ENCODE measurements at regions not wholly inside any gene's neighbourhood (a gene's known extent, or its start where the extent isn't known, plus 50 kb on each side); places are given as distances from the start of the nearest gene placed in this dataset.
"Not testable (repeated sequence)": the region's sequence is repeated elsewhere in the genome, so short reads cannot be mapped to it uniquely, and the experiment has no call there.

DNA sequence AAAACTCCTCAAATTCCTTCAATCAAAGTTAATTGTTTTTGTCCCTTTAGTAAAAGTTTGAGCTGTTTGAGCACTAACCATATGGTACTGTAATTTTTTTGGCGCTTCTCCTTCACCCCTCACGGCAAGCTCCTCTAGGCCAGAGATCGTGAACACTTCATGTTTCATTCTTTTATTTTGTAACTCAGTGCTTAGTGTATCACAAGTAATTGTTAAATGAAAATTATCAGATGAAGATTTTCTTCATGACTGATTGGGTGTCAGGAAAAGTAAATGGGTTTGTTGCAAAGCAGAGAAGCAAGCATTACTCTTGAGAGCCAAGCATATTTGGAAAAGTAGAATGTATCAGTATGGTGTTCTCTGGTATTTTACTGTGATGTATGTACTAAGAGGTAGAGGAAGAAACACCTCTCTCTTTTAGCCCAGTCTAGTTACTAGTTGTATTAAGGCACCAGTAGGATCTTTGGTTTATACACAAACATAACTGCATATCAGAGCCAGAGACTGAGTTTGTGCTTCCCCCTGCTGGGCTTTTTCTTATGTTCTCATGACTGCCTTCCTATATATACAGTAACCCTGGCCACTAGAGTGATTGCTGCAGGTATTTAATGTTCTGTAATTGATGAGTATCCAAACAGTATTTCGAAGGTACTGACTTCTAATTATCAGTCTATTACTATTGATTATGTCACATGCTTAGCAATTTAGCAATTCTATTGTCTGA, 202.3 kb upstream of the KLHL1 start:
- peak; percentile 64 for DNase-seq (ENCODE audit: low read depth, low spot score)

GRCh38 chr13:70297189-70297616, 189.0 kb upstream of the KLHL1 start:
- DNase-seq (ENCODE audit: low read depth, low spot score), result no peak

GRCh38 chr13:70284371-70284770, 176.1 kb upstream of the KLHL1 start:
- no peak for DNase-seq (ENCODE audit: low read depth, low spot score)

GRCh38 chr13:70275841-70276240, 167.6 kb upstream of the KLHL1 start:
- no peak for DNase-seq (ENCODE audit: low read depth, low spot score)

- no peak for DNase-seq (ENCODE audit: low read depth, low spot score)
These were observed 147.2 kb upstream of the KLHL1 start for GRCh38 chr13:70255406-70255991.

GRCh38 chr13:70253834-70254233, 145.6 kb upstream of the KLHL1 start:
- DNase-seq (ENCODE audit: low read depth, low spot score), result peak; percentile 58

DNA sequence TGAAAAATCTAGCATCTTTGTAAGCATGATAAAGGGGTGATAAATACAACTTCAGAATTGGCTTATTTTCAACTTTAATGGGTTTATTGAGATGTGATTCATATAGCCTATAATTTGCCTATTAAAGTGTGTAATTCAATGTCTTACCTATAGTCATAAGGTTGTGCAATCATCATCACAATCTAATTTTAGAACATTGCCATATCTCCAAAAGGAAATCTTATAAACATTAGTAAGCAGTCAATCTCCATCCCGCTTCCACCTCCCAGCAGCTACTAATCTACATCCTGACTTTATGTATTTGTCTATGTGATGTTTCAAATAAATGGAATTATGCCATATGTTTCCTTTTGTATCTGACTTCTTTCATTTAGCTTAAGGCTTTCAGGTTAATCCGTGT, 145.2 kb upstream of the KLHL1 start:
- DNase-seq (ENCODE audit: low read depth, low spot score), result no peak

DNA sequence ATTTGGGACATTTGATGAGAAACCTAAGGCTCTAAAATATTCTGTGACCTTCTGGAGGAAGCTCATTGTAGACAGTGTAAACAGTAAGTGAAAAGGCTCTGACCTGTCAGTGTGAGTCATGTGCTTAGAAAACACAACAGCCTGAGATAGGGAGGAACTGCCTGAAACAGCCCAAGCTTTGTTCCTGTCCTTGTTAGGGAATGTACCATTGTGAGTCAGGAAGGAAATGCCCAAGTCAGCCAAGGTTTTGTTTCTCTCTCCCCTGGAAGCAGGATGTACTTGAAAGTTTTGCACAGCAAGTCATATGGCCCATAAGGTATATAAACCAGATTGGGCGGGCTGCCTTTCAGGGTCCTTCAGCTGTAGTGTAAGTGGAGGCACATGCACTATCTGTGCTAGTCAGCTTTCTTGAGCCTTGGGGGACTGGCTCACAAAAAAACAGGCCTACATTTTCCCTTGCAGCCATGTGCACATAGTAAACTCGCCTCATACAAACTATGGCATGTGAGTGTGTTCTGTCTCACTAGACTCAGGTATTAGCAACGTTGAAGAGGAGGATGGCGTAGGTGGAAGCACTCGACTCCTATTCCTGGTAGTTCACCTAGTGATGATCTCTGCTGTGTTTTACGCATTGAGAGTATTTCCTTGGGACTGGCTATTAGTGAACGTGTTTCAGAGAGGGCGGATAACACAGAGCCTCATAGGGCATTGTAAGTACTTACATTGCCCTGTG, 141.2 kb upstream of the KLHL1 start:
- DNase-seq (ENCODE audit: low read depth, low spot score), result peak; percentile 67

DNA sequence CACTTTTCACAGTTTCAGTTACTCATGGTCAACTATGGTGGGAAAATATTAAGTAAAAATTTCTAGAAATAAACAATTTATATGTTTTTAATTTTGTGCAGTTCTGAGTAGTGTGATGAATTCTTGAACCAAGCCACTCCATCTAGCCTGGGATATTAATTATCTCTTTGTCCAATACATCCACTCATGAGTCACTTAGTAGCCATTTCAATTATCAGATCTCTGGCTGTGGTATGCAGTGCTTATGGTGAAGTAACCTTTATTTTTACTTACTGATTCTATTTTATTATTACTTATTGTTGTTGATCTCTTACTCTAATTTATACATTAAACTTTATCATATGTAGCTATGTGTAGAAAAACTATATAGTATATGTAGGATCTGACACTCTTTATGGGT, 128.9 kb upstream of the KLHL1 start:
- peak; percentile 15 for DNase-seq (ENCODE audit: low read depth, low spot score)

DNA sequence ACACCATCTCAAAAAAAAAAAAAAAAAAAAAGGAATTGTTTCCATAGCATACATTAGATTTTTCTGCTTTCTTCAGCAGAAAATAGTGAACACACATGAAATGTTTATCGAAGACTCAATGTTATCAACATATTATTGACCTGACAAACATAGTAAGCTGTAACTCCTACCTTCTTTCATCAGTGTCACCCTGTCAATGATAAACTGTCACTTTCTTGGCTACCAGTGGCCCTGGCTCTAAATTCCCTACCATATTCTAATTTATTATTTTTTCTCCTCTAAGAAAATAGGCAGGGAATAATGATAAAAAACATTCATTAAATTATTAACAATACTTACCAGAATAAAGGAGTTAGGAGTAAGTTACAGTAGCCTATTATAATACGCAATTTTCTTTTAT, 127.3 kb upstream of the KLHL1 start:
- no peak for DNase-seq (ENCODE audit: low read depth, low spot score)

DNA sequence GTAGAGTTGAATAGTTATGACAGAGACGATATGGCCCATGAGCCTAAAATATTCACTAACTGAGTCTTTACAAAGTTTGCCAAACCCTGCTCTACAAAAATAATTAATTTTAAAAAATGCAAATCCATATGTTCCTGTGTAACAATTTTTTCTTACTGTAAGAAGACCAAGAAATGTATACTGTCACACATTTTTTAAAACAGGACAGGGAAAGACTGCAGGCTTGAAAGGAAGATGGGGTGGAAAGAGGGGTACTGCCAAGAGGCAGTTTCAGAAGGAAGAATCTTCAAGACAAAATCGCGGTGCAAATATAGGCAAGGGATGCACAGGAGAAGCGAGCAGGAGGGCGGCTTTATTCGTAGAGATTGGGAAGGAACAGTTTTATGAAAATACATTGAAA, 115.7 kb upstream of the KLHL1 start:
- no peak for DNase-seq (ENCODE audit: low read depth, low spot score)

GRCh38 chr13:70222926-70223325, 114.7 kb upstream of the KLHL1 start:
- no peak for DNase-seq (ENCODE audit: low read depth, low spot score)

DNA sequence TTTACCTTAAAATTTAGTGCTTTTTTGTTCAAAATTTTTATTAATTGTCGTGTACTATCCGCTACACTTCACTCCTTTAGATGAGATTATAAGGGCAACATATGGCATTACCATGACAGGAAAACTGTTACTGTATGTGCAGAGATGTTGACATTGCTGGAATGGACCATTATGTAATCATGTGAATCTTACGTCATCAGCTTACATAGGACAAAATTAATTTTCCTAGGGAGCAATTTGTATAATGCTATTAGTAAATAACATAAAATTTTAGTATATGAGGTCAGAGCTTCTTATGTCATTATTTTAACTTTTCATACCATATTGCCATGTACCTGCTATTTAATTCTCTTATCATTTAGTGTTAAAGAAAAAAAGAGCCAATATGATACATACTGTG, 110.4 kb upstream of the KLHL1 start:
- no peak for DNase-seq (ENCODE audit: low read depth, low spot score)

DNA sequence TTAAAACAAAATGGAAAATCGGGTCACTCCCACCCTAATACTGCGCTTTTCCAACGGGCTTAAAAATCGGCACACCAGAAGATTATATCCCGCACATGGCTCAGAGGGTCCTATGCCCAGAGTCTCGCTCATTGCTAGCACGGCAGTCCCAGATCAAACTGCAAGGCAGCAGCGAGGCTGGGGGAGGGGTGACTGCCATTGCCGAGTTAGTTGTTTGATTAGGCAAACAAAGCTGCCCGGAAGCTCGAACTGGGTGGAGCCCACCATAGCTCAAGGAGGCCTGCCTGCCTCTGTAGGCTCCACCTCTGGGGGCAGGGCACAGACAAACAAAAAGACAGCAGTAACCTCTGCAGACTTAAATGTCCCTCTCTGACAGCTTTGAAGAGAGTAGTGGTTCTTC, 100.7 kb upstream of the KLHL1 start:
- DNase-seq (ENCODE audit: low read depth, low spot score), result not testable (repeated sequence)

DNA sequence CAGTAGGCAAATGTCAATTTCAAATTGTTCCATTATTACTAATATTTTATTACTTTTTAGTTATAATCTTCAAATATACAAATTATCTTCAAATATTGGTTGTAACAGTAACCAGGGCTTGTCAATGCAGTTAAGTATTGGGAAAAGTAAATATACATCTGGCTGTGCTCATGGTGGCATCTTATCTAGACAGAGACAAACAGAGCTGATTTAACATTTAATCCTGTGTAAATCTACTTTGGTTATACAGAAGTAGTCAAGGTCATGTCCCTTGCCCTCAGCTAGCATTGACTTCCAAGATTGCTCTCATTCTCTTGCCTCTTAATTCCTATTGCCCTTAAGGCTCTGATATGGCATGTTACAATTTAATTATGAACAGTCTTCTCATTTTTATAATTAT, 98.4 kb upstream of the KLHL1 start:
- DNase-seq (ENCODE audit: low read depth, low spot score), result no peak

GRCh38 chr13:70203661-70204229, 95.5 kb upstream of the KLHL1 start:
- peak; percentile 2 for DNase-seq (ENCODE audit: low read depth, low spot score)

DNA sequence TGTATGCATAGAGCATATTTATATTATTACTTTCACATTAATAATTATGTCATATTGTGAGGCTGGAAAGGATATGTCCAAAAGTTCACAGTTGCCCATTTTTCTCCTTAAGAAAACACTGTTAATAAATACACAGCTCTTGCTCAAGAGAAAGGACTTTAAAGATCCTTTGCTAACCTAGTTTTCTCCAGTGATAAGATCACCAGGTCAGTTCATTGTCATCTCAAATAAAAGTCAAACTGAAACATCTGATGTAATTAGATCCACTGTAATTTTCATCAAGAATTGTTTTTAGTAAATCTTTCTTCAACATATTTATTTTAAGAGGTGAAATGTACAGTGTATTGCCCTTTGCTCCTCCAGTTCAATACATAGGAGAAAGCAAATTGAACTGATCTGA, 82.8 kb upstream of the KLHL1 start:
- no peak for DNase-seq (ENCODE audit: low read depth, low spot score)

GRCh38 chr13:70189981-70190380, 81.7 kb upstream of the KLHL1 start:
- DNase-seq (ENCODE audit: low read depth, low spot score), result no peak

DNA sequence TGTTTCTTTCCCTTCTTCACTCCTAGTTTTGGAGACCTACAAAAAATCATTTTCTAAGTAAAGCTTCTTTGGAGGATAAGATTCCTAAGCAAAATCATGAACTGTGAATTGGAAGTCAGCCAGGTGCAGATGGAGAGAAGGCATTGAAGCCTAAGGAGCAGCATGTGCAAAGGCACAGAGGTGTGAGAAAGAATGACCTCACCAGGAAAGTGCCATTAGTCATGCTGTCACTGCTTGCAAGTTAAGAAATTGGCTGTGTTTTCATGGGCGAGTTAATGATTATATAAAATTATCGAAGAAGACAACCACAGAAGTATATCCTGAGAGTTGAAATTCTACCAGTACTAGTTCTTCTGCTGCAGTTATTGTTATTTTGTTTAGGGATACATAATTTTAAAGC, 80.3 kb upstream of the KLHL1 start:
- DNase-seq (ENCODE audit: low read depth, low spot score), result peak; percentile 2

DNA sequence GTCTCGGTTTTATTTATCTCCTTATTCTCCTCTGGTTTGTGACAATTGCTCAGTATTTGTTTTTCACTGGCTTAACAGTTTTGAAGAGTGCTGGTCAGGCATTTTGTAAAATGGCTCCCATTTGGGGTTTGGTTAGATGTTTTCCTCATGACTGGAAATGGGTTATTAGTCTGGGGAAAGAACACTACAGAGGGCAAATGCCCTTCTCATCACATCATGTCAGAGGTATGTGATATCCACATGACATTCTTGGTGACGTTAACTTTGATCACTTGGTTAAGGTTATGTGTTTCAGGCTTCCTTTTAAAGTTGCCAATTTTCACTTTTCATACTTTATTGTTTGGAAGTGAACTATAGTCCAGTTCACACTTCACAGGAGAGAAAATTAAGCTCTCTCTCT, 74.8 kb upstream of the KLHL1 start:
- peak; percentile 70 for DNase-seq (ENCODE audit: low read depth, low spot score)
